ENCODE measurements at regions not wholly inside any gene's neighbourhood (a gene's known extent, or its start where the extent isn't known, plus 50 kb on each side); places are given as distances from the start of the nearest gene placed in this dataset.

- no peak for TF ChIP-seq POLR2A (IDR thresholded peaks at IDR 0.05)
- no peak for TF ChIP-seq CTCF (IDR thresholded peaks at IDR 0.05)
Measured at GRCh38 chr1:232696466-232696865, 66.5 kb upstream of the SIPA1L2 start.
